Esophagus muscularis mucosa (tissue), 3 donors: ENCODE measurements at regions not wholly inside any gene's neighbourhood (a gene's known extent, or its start where the extent isn't known, plus 50 kb on each side); places are given as distances from the start of the nearest gene placed in this dataset.
A peak's percentile ranks its signal among the peaks of the same experiment; 100 is the strongest.

ENCODE experiments used
- POLR2AphosphoS5 ChIP-seq, 2 donors: sonication (generic); formaldehyde crosslinking; IDR thresholded peaks; one replicate each; pipeline ENCODE4 v1.6.1; 2017; ENCODE audit warnings: antibody characterized with exemption in 2 of 2
- TF ChIP-seq, protein P1 (sequence below), 3 experiments: fragments of 200-600 bp in 2 of 3; fragments of 450-650 bp in 1 of 3; sonication (generic) in 2 of 3; IDR thresholded peaks; one replicate each; pipeline ENCODE4 v1.5.1; 2017 to 2019; ENCODE audit warnings: antibody characterized with exemption in 3 of 3, mild to moderate bottlenecking in 2 of 3, moderate library complexity in 1 of 3

DNA sequence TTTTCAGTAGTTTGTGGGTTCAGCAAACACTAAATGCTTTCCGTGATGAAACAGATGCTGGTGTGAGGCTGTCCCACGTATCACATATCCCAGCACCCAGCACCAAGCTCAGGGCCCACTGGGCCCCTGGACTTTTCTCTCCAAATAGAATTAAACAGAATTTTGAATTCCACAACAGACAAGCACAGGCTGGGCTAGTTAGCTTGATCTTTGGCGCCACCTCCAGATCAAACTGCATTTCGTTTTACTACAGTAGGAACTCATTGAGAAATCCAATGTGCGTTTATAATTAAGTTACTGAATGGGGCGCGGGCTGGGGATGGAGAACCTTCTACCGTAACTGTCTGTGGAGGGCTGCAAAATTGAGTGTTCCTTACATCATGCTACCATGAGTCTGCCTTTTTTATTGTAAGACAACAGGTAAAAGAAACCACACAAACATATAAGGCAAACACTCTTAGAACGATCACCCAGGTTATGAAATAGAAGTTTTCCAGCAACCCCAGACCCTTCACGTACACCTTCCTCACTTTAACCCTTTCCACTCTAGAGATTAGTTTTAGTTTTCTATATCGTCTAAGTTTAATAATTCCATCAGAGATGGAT is 107.8 kb downstream of the ZFP64 start:
- TF ChIP-seq, protein P1, sequence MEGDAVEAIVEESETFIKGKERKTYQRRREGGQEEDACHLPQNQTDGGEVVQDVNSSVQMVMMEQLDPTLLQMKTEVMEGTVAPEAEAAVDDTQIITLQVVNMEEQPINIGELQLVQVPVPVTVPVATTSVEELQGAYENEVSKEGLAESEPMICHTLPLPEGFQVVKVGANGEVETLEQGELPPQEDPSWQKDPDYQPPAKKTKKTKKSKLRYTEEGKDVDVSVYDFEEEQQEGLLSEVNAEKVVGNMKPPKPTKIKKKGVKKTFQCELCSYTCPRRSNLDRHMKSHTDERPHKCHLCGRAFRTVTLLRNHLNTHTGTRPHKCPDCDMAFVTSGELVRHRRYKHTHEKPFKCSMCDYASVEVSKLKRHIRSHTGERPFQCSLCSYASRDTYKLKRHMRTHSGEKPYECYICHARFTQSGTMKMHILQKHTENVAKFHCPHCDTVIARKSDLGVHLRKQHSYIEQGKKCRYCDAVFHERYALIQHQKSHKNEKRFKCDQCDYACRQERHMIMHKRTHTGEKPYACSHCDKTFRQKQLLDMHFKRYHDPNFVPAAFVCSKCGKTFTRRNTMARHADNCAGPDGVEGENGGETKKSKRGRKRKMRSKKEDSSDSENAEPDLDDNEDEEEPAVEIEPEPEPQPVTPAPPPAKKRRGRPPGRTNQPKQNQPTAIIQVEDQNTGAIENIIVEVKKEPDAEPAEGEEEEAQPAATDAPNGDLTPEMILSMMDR (IDR thresholded peaks at IDR 0.05), result peak; percentile 49 to 56 (median 50)
- TF ChIP-seq POLR2AphosphoS5 (IDR thresholded peaks at IDR 0.05), result no peak
